Gastrocnemius medialis (tissue), 4 donors: ENCODE measurements at regions not wholly inside any gene's neighbourhood (a gene's known extent, or its start where the extent isn't known, plus 50 kb on each side); places are given as distances from the start of the nearest gene placed in this dataset.

Experiments used
- CTCF ChIP-seq, 5 experiments: fragments of 450-650 bp in 3 of 5; fragments of 200-600 bp in 2 of 5; sonication (generic) in 2 of 5; IDR thresholded peaks in 4 of 5; conservative IDR thresholded peaks in 1 of 5; 1 replicate in 4 of 5; 2 replicates in 1 of 5; pipeline ENCODE4 v1.5.1; 2016 to 2019; ENCODE audit warnings: antibody characterized with exemption in 5 of 5, mild to moderate bottlenecking in 3 of 5, moderate library complexity in 3 of 5
- POLR2A ChIP-seq, 2 donors: fragments of 450-650 bp; IDR thresholded peaks; one replicate each; pipeline ENCODE4 v1.6.1; 2017; ENCODE audit warnings: antibody characterized with exemption in 2 of 2, mild to moderate bottlenecking in 2 of 2, moderate library complexity in 2 of 2

DNA sequence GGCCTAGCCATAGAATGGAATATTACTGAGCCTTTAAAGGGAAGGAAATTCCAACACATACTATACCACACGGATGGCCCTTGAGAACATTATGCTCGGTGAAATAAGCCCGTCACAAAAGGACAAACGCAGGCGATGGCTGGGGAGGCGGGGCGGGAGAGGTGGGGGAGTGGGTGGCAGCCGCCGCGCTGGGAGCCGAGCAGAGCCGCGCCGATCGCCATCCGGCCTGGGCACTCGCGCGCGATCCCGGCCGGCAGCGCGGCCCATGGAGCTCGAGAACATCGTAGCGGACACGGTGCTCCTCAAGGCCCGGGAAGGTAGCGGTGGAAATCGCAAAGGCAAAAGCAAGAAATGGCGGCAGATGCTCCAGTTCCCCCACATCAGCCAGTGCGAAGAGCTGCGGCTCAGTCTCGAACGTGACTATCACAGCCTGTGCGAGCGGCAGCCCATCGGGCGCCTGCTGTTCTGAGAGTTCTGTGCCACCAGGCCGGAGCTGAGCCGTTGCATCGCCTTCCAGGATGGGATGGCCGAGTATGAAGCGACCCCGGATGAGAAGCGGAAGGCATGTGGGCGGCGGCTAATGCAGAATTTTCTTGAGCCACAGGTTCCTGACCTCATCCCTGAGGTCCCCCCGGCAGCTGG lies 140.1 kb downstream of the ZDHHC20 start:
- no peak for TF ChIP-seq CTCF (IDR thresholded peaks at IDR 0.05 in 4 of 5, conservative IDR thresholded peaks at IDR 0.05 in 1 of 5)
- no peak for TF ChIP-seq POLR2A (IDR thresholded peaks at IDR 0.05)
